Hepatocyte (in vitro differentiated cells): ENCODE measurements at regions not wholly inside any gene's neighbourhood (a gene's known extent, or its start where the extent isn't known, plus 50 kb on each side); places are given as distances from the start of the nearest gene placed in this dataset.
A peak's percentile ranks its signal among the peaks of the same experiment; 100 is the strongest.

Experiments used
- EZH2phosphoT487 ChIP-seq: fragments of 200-600 bp; sonication (generic); IDR thresholded peaks from one replicate; pipeline ENCODE4 v1.6.1; 2018; ENCODE audit warnings: antibody characterized with exemption, mild to moderate bottlenecking, low read depth, moderate library complexity; ENCODE audit not compliant: unreplicated experiment, severe bottlenecking
- TF ChIP-seq, protein P1 (sequence below): fragments of 200-600 bp; sonication (generic); IDR thresholded peaks from 2 replicates; pipeline ENCODE4 v1.5.1; 2016; ENCODE audit warnings: antibody characterized with exemption, mild to moderate bottlenecking; ENCODE audit not compliant: poor library complexity

GRCh38 chr4:162461952-162462351, 298.2 kb upstream of the FSTL5 start:
- no peak for TF ChIP-seq EZH2phosphoT487
- TF ChIP-seq, protein P1, sequence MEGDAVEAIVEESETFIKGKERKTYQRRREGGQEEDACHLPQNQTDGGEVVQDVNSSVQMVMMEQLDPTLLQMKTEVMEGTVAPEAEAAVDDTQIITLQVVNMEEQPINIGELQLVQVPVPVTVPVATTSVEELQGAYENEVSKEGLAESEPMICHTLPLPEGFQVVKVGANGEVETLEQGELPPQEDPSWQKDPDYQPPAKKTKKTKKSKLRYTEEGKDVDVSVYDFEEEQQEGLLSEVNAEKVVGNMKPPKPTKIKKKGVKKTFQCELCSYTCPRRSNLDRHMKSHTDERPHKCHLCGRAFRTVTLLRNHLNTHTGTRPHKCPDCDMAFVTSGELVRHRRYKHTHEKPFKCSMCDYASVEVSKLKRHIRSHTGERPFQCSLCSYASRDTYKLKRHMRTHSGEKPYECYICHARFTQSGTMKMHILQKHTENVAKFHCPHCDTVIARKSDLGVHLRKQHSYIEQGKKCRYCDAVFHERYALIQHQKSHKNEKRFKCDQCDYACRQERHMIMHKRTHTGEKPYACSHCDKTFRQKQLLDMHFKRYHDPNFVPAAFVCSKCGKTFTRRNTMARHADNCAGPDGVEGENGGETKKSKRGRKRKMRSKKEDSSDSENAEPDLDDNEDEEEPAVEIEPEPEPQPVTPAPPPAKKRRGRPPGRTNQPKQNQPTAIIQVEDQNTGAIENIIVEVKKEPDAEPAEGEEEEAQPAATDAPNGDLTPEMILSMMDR, result peak; percentile 53
